Keratinocyte (primary cell): ENCODE measurements at regions not wholly inside any gene's neighbourhood (a gene's known extent, or its start where the extent isn't known, plus 50 kb on each side); places are given as distances from the start of the nearest gene placed in this dataset.

ENCODE experiments used
- CTCF ChIP-seq, 3 experiments: IDR thresholded peaks in 1 of 3; conservative IDR thresholded peaks in 1 of 3; optimal IDR thresholded peaks in 1 of 3; 2 replicates in 2 of 3; 3 replicates in 1 of 3; pipeline versions ENCODE3 to v1.5.1; 2011; ENCODE audit warnings: low read length in 3 of 3, mild to moderate bottlenecking in 3 of 3, moderate library complexity in 2 of 3, control low read depth in 1 of 3, inconsistent platforms in 1 of 3; ENCODE audit not compliant: insufficient read depth in 2 of 3; ENCODE audit errors: extremely low read depth in 1 of 3
- EZH2 ChIP-seq: IDR thresholded peaks from one replicate; pipeline ENCODE4 v1.6.1; 2012; ENCODE audit warnings: inconsistent platforms, mild to moderate bottlenecking, low read length, moderate library complexity

GRCh38 chr2:41484858-41485234, 563.0 kb upstream of the PKDCC start:
- TF ChIP-seq EZH2 (no peak), CTCF (optimal IDR thresholded peaks at IDR 0.05 in 1 of 3, IDR thresholded peaks at IDR 0.05 in 1 of 3, conservative IDR thresholded peaks at IDR 0.05 in 1 of 3; ENCODE audit: extremely low read depth in 1 of 3, insufficient read depth in 2 of 3, low read length in 3 of 3) (no peak)
